Panc1 (cell line): ENCODE measurements at regions not wholly inside any gene's neighbourhood (a gene's known extent, or its start where the extent isn't known, plus 50 kb on each side); places are given as distances from the start of the nearest gene placed in this dataset.

ENCODE experiments used
- ATAC-seq: fragments of 200-7000 bp; cut with Tn5 transposase; 2 replicates; pipeline ENCODE4 v1.9.1; 2020; ENCODE audit warnings: mild to moderate bottlenecking, moderate library complexity
- BruUV-seq: library from RNA; stranded (reverse); fragments of 400-500 nt; replicated peaks from 2 replicates; lab custom pipeline; 2021; lab: Mats Ljungman, UMichigan
- CTCF ChIA-PET: fragments of 300-600 bp; sonication (Branson Sonifier 250); formaldehyde crosslinking; loops from one replicate; lab custom pipeline; 2022; ENCODE audit warnings: antibody characterized with exemption; lab: Charles Lee
- POLR2A ChIA-PET: fragments of 300-600 bp; sonication (Branson Sonifier 250); formaldehyde crosslinking; loops from one replicate; lab custom pipeline; 2022; ENCODE audit warnings: antibody characterized with exemption; lab: Charles Lee
- DNase-seq: peaks from one replicate; pipeline ENCODE4 v3.0.0-alpha.2; 2010; ENCODE audit warnings: low read depth, low spot score
- H3K27ac ChIP-seq: 2 replicates; pipeline ENCODE4 v1.5.1; 2011; ENCODE audit warnings: mild to moderate bottlenecking, low read length, inconsistent platforms
- H3K27me3 ChIP-seq: fragments of 200-500 bp; sonication (Bioruptor generic); 2 replicates; pipeline ENCODE4 v1.6.0; 2014; ENCODE audit warnings: low read length, inconsistent platforms; ENCODE audit not compliant: control insufficient read depth, insufficient read depth
- H3K36me3 ChIP-seq: fragments of 200-500 bp; sonication (Bioruptor generic); 2 replicates; pipeline ENCODE4 v1.5.1; 2014; ENCODE audit warnings: inconsistent platforms, mild to moderate bottlenecking, low read length, moderate library complexity; ENCODE audit not compliant: control insufficient read depth, insufficient read depth
- H3K4me1 ChIP-seq: 2 replicates; pipeline ENCODE4 v1.5.1; 2011; ENCODE audit warnings: inconsistent platforms, mild to moderate bottlenecking, low read length, moderate library complexity; ENCODE audit not compliant: control insufficient read depth, insufficient read depth
- H3K4me3 ChIP-seq, 2 experiments: 2 replicates each; pipeline ENCODE4 v1.5.1; 2011 to 2012; ENCODE audit warnings: low read depth in 2 of 2, low read length in 2 of 2, mild to moderate bottlenecking in 2 of 2, inconsistent platforms in 1 of 2, moderate library complexity in 1 of 2
- H3K9me3 ChIP-seq: fragments of 200-500 bp; sonication (Bioruptor generic); 2 replicates; pipeline ENCODE4 v1.5.1; 2014; ENCODE audit warnings: low read depth, mild to moderate bottlenecking, inconsistent platforms, low read length, moderate library complexity; ENCODE audit not compliant: control insufficient read depth, insufficient read depth
- CTCF ChIP-seq: fragments of 450-650 bp; IDR thresholded peaks from 2 replicates; pipeline ENCODE4 v1.5.1; 2017; ENCODE audit warnings: mild to moderate bottlenecking
- POLR2AphosphoS5 ChIP-seq: IDR thresholded peaks from 2 replicates; pipeline ENCODE4 v1.6.1; 2012; ENCODE audit warnings: mild to moderate bottlenecking, low read depth, low read length, moderate library complexity
- REST ChIP-seq, 2 experiments: IDR thresholded peaks; 2 replicates each; pipeline ENCODE4 v1.6.1; 2011 to 2012; ENCODE audit warnings: low read depth in 2 of 2, control low read depth in 1 of 2, low read length in 1 of 2, mild to moderate bottlenecking in 1 of 2, moderate library complexity in 1 of 2; ENCODE audit not compliant: insufficient read depth in 1 of 2
- SIN3A ChIP-seq: IDR thresholded peaks from 2 replicates; pipeline ENCODE4 v1.6.1; 2012; ENCODE audit warnings: low read depth, mild to moderate bottlenecking, low read length, moderate library complexity, borderline replicate concordance; ENCODE audit not compliant: insufficient read depth
- TCF7L2 ChIP-seq: IDR thresholded peaks from 2 replicates; pipeline ENCODE4 v1.6.1; 2011; ENCODE audit warnings: mild to moderate bottlenecking, low read depth, low read length, inconsistent platforms
- in situ Hi-C: cut with HindIII; loops from 2 replicates; pipeline ENCODE4 v1.10.0; 2016; ENCODE audit warnings: low sequenced_read_pairs, low pct_unique_long_range_greater_than_20kb
- intact Hi-C: fragments of 100-400 bp; cut with micrococcal nuclease; formaldehyde crosslinking; loops from one replicate; pipeline ENCODE4 v1.10.0; 2022; ENCODE audit not compliant: unreplicated experiment

- H3K4me1 ChIP-seq, result no peaks in the 10 kb centered on the region; the same call in 1 of the 2 replicates
- POLR2A ChIA-PET, result no interaction called here
- no peaks in the 10 kb centered on the region for H3K27me3 ChIP-seq
- in situ Hi-C loops, result no loop called here
- no peak overlapping the region for H3K27ac ChIP-seq
- CTCF ChIA-PET, result no interaction called here
- ATAC-seq (no peak), DNase-seq (no peak)
- intact Hi-C loops, result no loop called here
- no TSS peak for BruUV-seq
- TF ChIP-seq CTCF (no peak), TCF7L2 (no peak), POLR2AphosphoS5 (no peak), REST (IDR thresholded peaks at IDR 0.05; ENCODE audit: insufficient read depth in 1 of 2, low read depth in 2 of 2, low read length in 1 of 2) (no peak), SIN3A (no peak)
- no peak overlapping the region; a peak in 1 of 4 replicates for H3K4me3 ChIP-seq
- no peaks in the 10 kb centered on the region for H3K36me3 ChIP-seq
- no peaks in the 10 kb centered on the region for H3K9me3 ChIP-seq
Measured at GRCh38 chr3:83971666-83972065, 987.1 kb upstream of the CADM2 start.

- DNase-seq, result no peak
- no TSS peak for BruUV-seq
- TF ChIP-seq CTCF (no peak), POLR2AphosphoS5 (no peak), TCF7L2 (no peak), REST (IDR thresholded peaks at IDR 0.05; ENCODE audit: insufficient read depth in 1 of 2, low read depth in 2 of 2, low read length in 1 of 2) (no peak), SIN3A (no peak)
- no peaks in the 10 kb centered on the region for H3K36me3 ChIP-seq
- no peaks in the 10 kb centered on the region for H3K4me1 ChIP-seq
- no peak overlapping the region for H3K27ac ChIP-seq
- H3K4me3 ChIP-seq, result no peak overlapping the region
- in situ Hi-C loops (no loop called here), intact Hi-C loops (no loop called here)
- CTCF ChIA-PET, result no interaction called here
- H3K27me3 ChIP-seq, result no peaks in the 10 kb centered on the region
- ATAC-seq, result no peak
- POLR2A ChIA-PET, result no interaction called here
- H3K9me3 ChIP-seq, result no peaks in the 10 kb centered on the region
Measured at GRCh38 chr3:84008623-84009022, 950.2 kb upstream of the CADM2 start.
